ENCODE measurements at regions not wholly inside any gene's neighbourhood (a gene's known extent, or its start where the extent isn't known, plus 50 kb on each side); places are given as distances from the start of the nearest gene placed in this dataset.

- ChIA-PET POLR2A (ENCODE audit: unreplicated experiment) (no interaction called here), CTCF (no interaction called here)
- Histone ChIP-seq H3K9ac (ENCODE audit: low read depth, low read length) (no peak overlapping the region), H3K18ac (ENCODE audit: low read depth, low read length) (no peak overlapping the region), H3K4me1 (ENCODE audit: control insufficient read depth, insufficient read depth, low read length) (no peaks in the 10 kb centered on the region), H3K14ac (replicated peaks; ENCODE audit: low read depth, low read length) (no peak overlapping the region), H3K4me2 (ENCODE audit: low read depth, low read length) (no peak overlapping the region), H3K4ac (ENCODE audit: low read depth, low read length) (no peak overlapping the region), H2AK5ac (ENCODE audit: low read depth, low read length) (no peak overlapping the region), H3K27me3 (ENCODE audit: control insufficient read depth, insufficient read depth, low read length) (no peaks in the 10 kb centered on the region), H4K5ac (ENCODE audit: low read depth, low read length) (no peak overlapping the region), H2BK15ac (ENCODE audit: low read depth, low read length) (no peak overlapping the region), H2BK20ac (ENCODE audit: low read depth, low read length) (no peak overlapping the region), H3K4me3 (ENCODE audit: insufficient read depth, low read depth, low read length) (no peak overlapping the region), H3K36me3 (ENCODE audit: control insufficient read depth, insufficient read depth, low read length) (no peaks in the 10 kb centered on the region), H3K9me3 (ENCODE audit: control insufficient read depth, insufficient read depth, low read length) (peaks cover 10% of the 10 kb centered on the region), H3K9me1 (ENCODE audit: insufficient read depth, low read length) (no peaks in the 10 kb centered on the region), H2BK120ac (ENCODE audit: low read depth, low read length) (no peak overlapping the region), H4K8ac (ENCODE audit: low read depth in 2 of 2, low read length in 2 of 2) (no peak overlapping the region), H2AFZ (replicated peaks; ENCODE audit: low read length, poor library complexity) (no peak overlapping the region), H2BK5ac (ENCODE audit: low read depth, low read length, poor library complexity, severe bottlenecking) (no peak overlapping the region), H4K91ac (ENCODE audit: insufficient read depth, low read depth, low read length) (no peak overlapping the region), H3K23ac (ENCODE audit: low read depth, low read length) (no peak overlapping the region), H4K20me1 (ENCODE audit: insufficient read depth, low read length) (no peaks in the 10 kb centered on the region), H3K27ac (ENCODE audit: insufficient read depth, low read length) (no peak overlapping the region), H3K79me1 (ENCODE audit: low read depth in 1 of 2, low read length in 2 of 2) (no peaks in the 10 kb centered on the region), H2AK9ac (replicated peaks; ENCODE audit: low read depth, low read length, poor library complexity) (no peak overlapping the region), H3K56ac (ENCODE audit: extremely low read depth, insufficient read depth, low read length) (no peak overlapping the region)
- DNase-seq, result no peak
- no peak for ATAC-seq (ENCODE audit: low read depth)
- no peak for TF ChIP-seq MXI1 (IDR thresholded peaks at IDR 0.05; ENCODE audit: borderline replicate concordance, low read depth, low read length)
- no peak for TF ChIP-seq CTCF (conservative IDR thresholded peaks at IDR 0.05; ENCODE audit: low read depth, low read length)
- no peak for TF ChIP-seq MAFK (IDR thresholded peaks at IDR 0.05; ENCODE audit: low read depth, low read length)
- TF ChIP-seq CEBPB (IDR thresholded peaks at IDR 0.05; ENCODE audit: low read depth, low read length), result no peak
- TF ChIP-seq, protein P1, sequence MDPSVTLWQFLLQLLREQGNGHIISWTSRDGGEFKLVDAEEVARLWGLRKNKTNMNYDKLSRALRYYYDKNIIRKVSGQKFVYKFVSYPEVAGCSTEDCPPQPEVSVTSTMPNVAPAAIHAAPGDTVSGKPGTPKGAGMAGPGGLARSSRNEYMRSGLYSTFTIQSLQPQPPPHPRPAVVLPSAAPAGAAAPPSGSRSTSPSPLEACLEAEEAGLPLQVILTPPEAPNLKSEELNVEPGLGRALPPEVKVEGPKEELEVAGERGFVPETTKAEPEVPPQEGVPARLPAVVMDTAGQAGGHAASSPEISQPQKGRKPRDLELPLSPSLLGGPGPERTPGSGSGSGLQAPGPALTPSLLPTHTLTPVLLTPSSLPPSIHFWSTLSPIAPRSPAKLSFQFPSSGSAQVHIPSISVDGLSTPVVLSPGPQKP (IDR thresholded peaks at IDR 0.05; ENCODE audit: borderline replicate concordance, low read depth, low read length), result no peak
- TF ChIP-seq NFE2L2 (IDR thresholded peaks at IDR 0.05; ENCODE audit: low read depth, low read length), result no peak
- TF ChIP-seq FOS (IDR thresholded peaks at IDR 0.05; ENCODE audit: low read depth, low read length), result no peak
- no peak for TF ChIP-seq SMC3 (IDR thresholded peaks at IDR 0.05; ENCODE audit: low read depth, low read length)
- TF ChIP-seq, protein P2, sequence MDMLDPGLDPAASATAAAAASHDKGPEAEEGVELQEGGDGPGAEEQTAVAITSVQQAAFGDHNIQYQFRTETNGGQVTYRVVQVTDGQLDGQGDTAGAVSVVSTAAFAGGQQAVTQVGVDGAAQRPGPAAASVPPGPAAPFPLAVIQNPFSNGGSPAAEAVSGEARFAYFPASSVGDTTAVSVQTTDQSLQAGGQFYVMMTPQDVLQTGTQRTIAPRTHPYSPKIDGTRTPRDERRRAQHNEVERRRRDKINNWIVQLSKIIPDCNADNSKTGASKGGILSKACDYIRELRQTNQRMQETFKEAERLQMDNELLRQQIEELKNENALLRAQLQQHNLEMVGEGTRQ (IDR thresholded peaks at IDR 0.05; ENCODE audit: low read depth, low read length), result no peak
- no peak for TF ChIP-seq CHD1 (IDR thresholded peaks at IDR 0.05; ENCODE audit: low read depth, low read length)
- no peak for TF ChIP-seq BHLHE40 (IDR thresholded peaks at IDR 0.05; ENCODE audit: low read depth, low read length)
- TF ChIP-seq MAZ (IDR thresholded peaks at IDR 0.05; ENCODE audit: borderline replicate concordance, low read depth, low read length), result no peak
- TF ChIP-seq RAD21 (IDR thresholded peaks at IDR 0.05; ENCODE audit: low read length), result no peak
- no peak for TF ChIP-seq RFX5 (IDR thresholded peaks at IDR 0.05; ENCODE audit: low read depth, low read length)
- TF ChIP-seq POLR2A (IDR thresholded peaks at IDR 0.05; ENCODE audit: low read depth, low read length), result no peak
- no CpG with 5 or more reads among the region's 2 CpGs for WGBS, 2 experiments (ENCODE audit: extremely low coverage in 2 of 2, insufficient read length in 1 of 2)
- in situ Hi-C loops (cut with MboI; ENCODE audit: low sequenced_read_pairs) (no loop called here), dilution Hi-C loops (cut with HindIII; ENCODE audit: low sequenced_read_pairs, unreplicated experiment) (no loop called here), intact Hi-C loops (cut with micrococcal nuclease) (no loop called here)
- BruUV-seq (replicated peaks), result no TSS peak
These were observed 933.7 kb downstream of the DNAJB9 start for GRCh38 chr7:109503421-109503820.
